ENCODE measurements at regions not wholly inside any gene's neighbourhood (a gene's known extent, or its start where the extent isn't known, plus 50 kb on each side); places are given as distances from the start of the nearest gene placed in this dataset.

GRCh38 chr12:90216815-90217214 is 508.2 kb upstream of the ATP2B1 start:
- no peaks in the 10 kb centered on the region for H3K27me3 ChIP-seq (ENCODE audit: control insufficient read depth, insufficient read depth, low read length)
- H3K36me3 ChIP-seq (ENCODE audit: control insufficient read depth, insufficient read depth, low read length) = no peaks in the 10 kb centered on the region
- H3K4me2 ChIP-seq (ENCODE audit: extremely low read depth, insufficient read depth, low read length) = no peak overlapping the region
- H3K27ac ChIP-seq (ENCODE audit: insufficient read depth, low read length) = no peak overlapping the region
- TF ChIP-seq CTCF (conservative IDR thresholded peaks at IDR 0.05 in 1 of 2, IDR thresholded peaks at IDR 0.05 in 1 of 2; ENCODE audit: low read depth in 1 of 2, low read length in 2 of 2) (no peak), EZH2 (IDR thresholded peaks at IDR 0.05; ENCODE audit: low read length, missing control alignments) (no peak)
- no peak overlapping the region for H3K9ac ChIP-seq (ENCODE audit: insufficient read depth, low read length)
- peak in 1 of 2 donors; percentile 70 for DNase-seq (ENCODE audit: low read depth in 2 of 2)
- H2AFZ ChIP-seq (ENCODE audit: low read length) = no peak overlapping the region
- H4K20me1 ChIP-seq (ENCODE audit: control insufficient read depth, extremely low read depth, insufficient read depth, low read length) = no peaks in the 10 kb centered on the region
- no peaks in the 10 kb centered on the region for H3K9me3 ChIP-seq (ENCODE audit: control insufficient read depth, insufficient read depth, low read depth, low read length)
- no peaks in the 10 kb centered on the region for H3K79me2 ChIP-seq (ENCODE audit: control insufficient read depth, insufficient read depth, low read length)
- H3K4me3 ChIP-seq (replicated peaks in 1 of 4; ENCODE audit: control extremely low read depth in 1 of 4, insufficient read depth in 1 of 4, low read depth in 3 of 4, low read length in 4 of 4) = no peak overlapping the region
- no peaks in the 10 kb centered on the region for H3K4me1 ChIP-seq (ENCODE audit: control insufficient read depth, extremely low read depth, insufficient read depth, low read length)

GRCh38 chr12:90216020-90216552 is 507.4 kb upstream of the ATP2B1 start:
- H3K9ac ChIP-seq (ENCODE audit: insufficient read depth, low read length) = no peak overlapping the region
- H3K27me3 ChIP-seq (ENCODE audit: control insufficient read depth, insufficient read depth, low read length) = no peaks in the 10 kb centered on the region
- no peaks in the 10 kb centered on the region for H3K4me1 ChIP-seq (ENCODE audit: control insufficient read depth, extremely low read depth, insufficient read depth, low read length)
- no peak for TF ChIP-seq EZH2 (IDR thresholded peaks at IDR 0.05; ENCODE audit: low read length, missing control alignments)
- no peak for TF ChIP-seq CTCF (conservative IDR thresholded peaks at IDR 0.05 in 1 of 2, IDR thresholded peaks at IDR 0.05 in 1 of 2; ENCODE audit: low read depth in 1 of 2, low read length in 2 of 2)
- no peaks in the 10 kb centered on the region for H3K36me3 ChIP-seq (ENCODE audit: control insufficient read depth, insufficient read depth, low read length)
- H3K27ac ChIP-seq (ENCODE audit: insufficient read depth, low read length) = no peak overlapping the region
- no peak overlapping the region for H3K4me2 ChIP-seq (ENCODE audit: extremely low read depth, insufficient read depth, low read length)
- no peaks in the 10 kb centered on the region for H3K79me2 ChIP-seq (ENCODE audit: control insufficient read depth, insufficient read depth, low read length)
- no peaks in the 10 kb centered on the region for H3K9me3 ChIP-seq (ENCODE audit: control insufficient read depth, insufficient read depth, low read depth, low read length)
- DNase-seq (ENCODE audit: low read depth in 2 of 2) = no peak
- no peak overlapping the region for H2AFZ ChIP-seq (ENCODE audit: low read length)
- H4K20me1 ChIP-seq (ENCODE audit: control insufficient read depth, extremely low read depth, insufficient read depth, low read length) = no peaks in the 10 kb centered on the region
- H3K4me3 ChIP-seq (replicated peaks in 1 of 4; ENCODE audit: control extremely low read depth in 1 of 4, insufficient read depth in 1 of 4, low read depth in 3 of 4, low read length in 4 of 4) = no peak overlapping the region

DNA sequence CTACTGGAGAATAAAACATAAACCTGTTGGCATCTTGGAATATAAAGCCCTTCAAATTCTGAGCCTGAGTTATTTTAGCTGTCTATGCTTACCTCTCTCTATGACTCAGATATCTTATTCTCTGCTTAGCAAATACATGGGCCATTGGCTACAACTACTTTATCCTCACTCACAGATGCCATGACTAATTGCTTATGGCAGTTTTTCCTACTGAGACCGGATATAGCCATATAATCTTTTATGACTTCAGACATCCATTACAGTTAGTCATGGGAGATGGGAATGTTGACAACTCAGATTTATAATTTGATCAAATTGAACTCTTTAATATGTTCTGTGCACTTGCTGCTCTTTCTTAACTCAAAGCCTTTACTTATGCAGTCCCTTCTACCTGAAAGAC is 502.4 kb upstream of the ATP2B1 start:
- Histone ChIP-seq H3K4me1 (ENCODE audit: control insufficient read depth, extremely low read depth, insufficient read depth, low read length) (no peaks in the 10 kb centered on the region), H3K27ac (ENCODE audit: insufficient read depth, low read length) (no peak overlapping the region), H2AFZ (ENCODE audit: low read length) (no peak overlapping the region), H3K9ac (ENCODE audit: insufficient read depth, low read length) (no peak overlapping the region), H3K27me3 (ENCODE audit: control insufficient read depth, insufficient read depth, low read length) (no peaks in the 10 kb centered on the region), H3K9me3 (ENCODE audit: control insufficient read depth, insufficient read depth, low read depth, low read length) (no peaks in the 10 kb centered on the region), H3K36me3 (ENCODE audit: control insufficient read depth, insufficient read depth, low read length) (no peaks in the 10 kb centered on the region), H3K4me3 (replicated peaks in 1 of 4; ENCODE audit: control extremely low read depth in 1 of 4, insufficient read depth in 1 of 4, low read depth in 3 of 4, low read length in 4 of 4) (no peak overlapping the region), H3K79me2 (ENCODE audit: control insufficient read depth, insufficient read depth, low read length) (no peaks in the 10 kb centered on the region), H4K20me1 (ENCODE audit: control insufficient read depth, extremely low read depth, insufficient read depth, low read length) (no peaks in the 10 kb centered on the region), H3K4me2 (ENCODE audit: extremely low read depth, insufficient read depth, low read length) (no peak overlapping the region)
- no peak for TF ChIP-seq CTCF (conservative IDR thresholded peaks at IDR 0.05 in 1 of 2, IDR thresholded peaks at IDR 0.05 in 1 of 2; ENCODE audit: low read depth in 1 of 2, low read length in 2 of 2)
- TF ChIP-seq EZH2 (IDR thresholded peaks at IDR 0.05; ENCODE audit: low read length, missing control alignments) = no peak
- DNase-seq (ENCODE audit: low read depth in 2 of 2) = peak in 1 of 2 donors; percentile 87
